IMR-90 (cell line): ENCODE measurements at regions not wholly inside any gene's neighbourhood (a gene's known extent, or its start where the extent isn't known, plus 50 kb on each side); places are given as distances from the start of the nearest gene placed in this dataset.

Experiments
- ATAC-seq: fragments of 200-7000 bp; cut with Tn5 transposase; 2 replicates; pipeline ENCODE4 v1.9.1; 2020; ENCODE audit warnings: low read depth, mild to moderate bottlenecking, moderate library complexity
- BruUV-seq: library from RNA; stranded (reverse); fragments of 400-500 nt; replicated peaks from 2 replicates; lab custom pipeline; 2021; lab: Mats Ljungman, UMichigan
- CTCF ChIA-PET: fragments of 300-600 bp; formaldehyde crosslinking; extraction: SDS; loops from one replicate; lab custom pipeline; 2021; ENCODE audit warnings: antibody characterized with exemption; lab: Yijun Ruan, JAX
- POLR2A ChIA-PET: fragments of 300-600 bp; sonication (Branson Sonifier 250); formaldehyde crosslinking; loops from one replicate; lab custom pipeline; 2022; ENCODE audit warnings: antibody characterized with exemption; ENCODE audit not compliant: unreplicated experiment; lab: Charles Lee
- DNase-seq: peaks from one replicate; pipeline ENCODE4 v3.0.0; 2013
- H2AFZ ChIP-seq: replicated peaks from 2 replicates; pipeline ENCODE3; 2013; ENCODE audit warnings: low read length, mild to moderate bottlenecking; ENCODE audit not compliant: poor library complexity
- H2AK5ac ChIP-seq: 2 replicates; pipeline ENCODE4 v1.6.1; 2013; ENCODE audit warnings: low read depth, low read length, inconsistent platforms
- H2AK9ac ChIP-seq: replicated peaks from 2 replicates; pipeline ENCODE3; 2013; ENCODE audit warnings: mild to moderate bottlenecking, low read depth, low read length, moderate library complexity; ENCODE audit not compliant: poor library complexity
- H2BK120ac ChIP-seq: 2 replicates; pipeline ENCODE4 v1.6.1; 2013; ENCODE audit warnings: low read depth, low read length, inconsistent platforms
- H2BK15ac ChIP-seq: 3 replicates; pipeline ENCODE4 v1.6.1; 2013; ENCODE audit warnings: low read depth, low read length, inconsistent platforms
- H2BK20ac ChIP-seq: 2 replicates; pipeline ENCODE4 v1.6.1; 2013; ENCODE audit warnings: low read depth, mild to moderate bottlenecking, inconsistent platforms, low read length, moderate library complexity
- H2BK5ac ChIP-seq: 2 replicates; pipeline ENCODE4 v1.6.1; 2013; ENCODE audit warnings: mild to moderate bottlenecking, low read depth, low read length, inconsistent platforms; ENCODE audit not compliant: poor library complexity, severe bottlenecking
- H3K14ac ChIP-seq: replicated peaks from 2 replicates; pipeline ENCODE4 v1.6.1; 2013; ENCODE audit warnings: low read depth, low read length, inconsistent platforms
- H3K18ac ChIP-seq: 2 replicates; pipeline ENCODE4 v1.6.1; 2013; ENCODE audit warnings: low read depth, low read length, control low read depth
- H3K23ac ChIP-seq: 2 replicates; pipeline ENCODE4 v1.6.1; 2013; ENCODE audit warnings: low read depth, low read length, inconsistent platforms
- H3K27ac ChIP-seq: 2 replicates; pipeline ENCODE4 v1.5.1; 2013; ENCODE audit warnings: mild to moderate bottlenecking, control low read depth, low read length; ENCODE audit not compliant: insufficient read depth
- H3K27me3 ChIP-seq: 2 replicates; pipeline ENCODE4 v1.6.1; 2013; ENCODE audit warnings: low read length; ENCODE audit not compliant: control insufficient read depth, insufficient read depth
- H3K36me3 ChIP-seq: 2 replicates; pipeline ENCODE4 v1.6.1; 2013; ENCODE audit warnings: low read length, mixed read lengths; ENCODE audit not compliant: control insufficient read depth, insufficient read depth
- H3K4ac ChIP-seq: 2 replicates; pipeline ENCODE4 v1.6.1; 2013; ENCODE audit warnings: low read depth, low read length, inconsistent platforms
- H3K4me1 ChIP-seq: 2 replicates; pipeline ENCODE4 v1.6.1; 2013; ENCODE audit warnings: low read length, mixed read lengths; ENCODE audit not compliant: control insufficient read depth, insufficient read depth
- H3K4me2 ChIP-seq: 2 replicates; pipeline ENCODE4 v1.6.1; 2013; ENCODE audit warnings: low read depth, mild to moderate bottlenecking, control low read depth, low read length, moderate library complexity
- H3K4me3 ChIP-seq: 2 replicates; pipeline ENCODE4 v1.5.1; 2013; ENCODE audit warnings: low read depth, mild to moderate bottlenecking, control low read depth, low read length, moderate library complexity; ENCODE audit not compliant: insufficient read depth
- H3K56ac ChIP-seq: 2 replicates; pipeline ENCODE4 v1.6.1; 2013; ENCODE audit warnings: low read length, inconsistent platforms; ENCODE audit not compliant: insufficient read depth; ENCODE audit errors: extremely low read depth
- H3K79me1 ChIP-seq, 2 experiments: 2 replicates each; pipeline ENCODE4 v1.6.1; 2013; ENCODE audit warnings: low read length in 2 of 2, inconsistent platforms in 1 of 2, low read depth in 1 of 2
- H3K9ac ChIP-seq: 2 replicates; pipeline ENCODE4 v1.6.1; 2013; ENCODE audit warnings: low read depth, low read length, control low read depth
- H3K9me1 ChIP-seq: 2 replicates; pipeline ENCODE4 v1.6.1; 2013; ENCODE audit warnings: low read length, inconsistent platforms; ENCODE audit not compliant: insufficient read depth
- H3K9me3 ChIP-seq: 2 replicates; pipeline ENCODE4 v1.6.1; 2013; ENCODE audit warnings: low read length; ENCODE audit not compliant: control insufficient read depth, insufficient read depth
- H4K20me1 ChIP-seq: 2 replicates; pipeline ENCODE4 v1.6.1; 2013; ENCODE audit warnings: low read length, inconsistent platforms; ENCODE audit not compliant: insufficient read depth
- H4K5ac ChIP-seq: 2 replicates; pipeline ENCODE4 v1.6.1; 2013; ENCODE audit warnings: mild to moderate bottlenecking, low read depth, low read length, control low read depth
- H4K8ac ChIP-seq, 2 experiments: 2 replicates each; pipeline ENCODE4 v1.6.1; 2013; ENCODE audit warnings: low read depth in 2 of 2, low read length in 2 of 2, control low read depth in 1 of 2, inconsistent platforms in 1 of 2
- H4K91ac ChIP-seq: 2 replicates; pipeline ENCODE4 v1.6.1; 2013; ENCODE audit warnings: low read depth, low read length, inconsistent platforms; ENCODE audit not compliant: insufficient read depth
- BHLHE40 ChIP-seq: fragments of 150-350 bp; IDR thresholded peaks from 2 replicates; pipeline ENCODE4 v1.6.1; 2016; ENCODE audit warnings: mild to moderate bottlenecking, low read depth, low read length
- CEBPB ChIP-seq: IDR thresholded peaks from 2 replicates; pipeline ENCODE4 v1.6.1; 2012; ENCODE audit warnings: low read depth, low read length, improper control_type of control experiment
- CHD1 ChIP-seq: IDR thresholded peaks from 2 replicates; pipeline ENCODE4 v1.6.1; 2012; ENCODE audit warnings: low read depth, low read length, improper control_type of control experiment
- CTCF ChIP-seq: conservative IDR thresholded peaks from 2 replicates; pipeline ENCODE4 v1.5.1; 2012; ENCODE audit warnings: mild to moderate bottlenecking, low read depth, low read length, improper control_type of control experiment
- ELK1 ChIP-seq: fragments of 150-350 bp; IDR thresholded peaks from 2 replicates; pipeline ENCODE4 v1.6.1; 2016; ENCODE audit warnings: low read depth, mild to moderate bottlenecking, low read length, moderate library complexity, borderline replicate concordance
- FOS ChIP-seq: fragments of 150-350 bp; IDR thresholded peaks from 2 replicates; pipeline ENCODE4 v1.6.1; 2016; ENCODE audit warnings: low read depth, low read length
- MAFK ChIP-seq: IDR thresholded peaks from 2 replicates; pipeline ENCODE4 v1.6.1; 2012; ENCODE audit warnings: low read depth, low read length, improper control_type of control experiment
- MAZ ChIP-seq: IDR thresholded peaks from 2 replicates; pipeline ENCODE4 v1.6.1; 2012; ENCODE audit warnings: low read depth, mild to moderate bottlenecking, low read length, improper control_type of control experiment, moderate library complexity, borderline replicate concordance
- MXI1 ChIP-seq: IDR thresholded peaks from 2 replicates; pipeline ENCODE4 v1.6.1; 2012; ENCODE audit warnings: low read depth, mild to moderate bottlenecking, low read length, moderate library complexity, borderline replicate concordance
- NFE2L2 ChIP-seq: fragments of 150-350 bp; IDR thresholded peaks from 2 replicates; pipeline ENCODE4 v1.6.1; 2016; ENCODE audit warnings: low read depth, mild to moderate bottlenecking, low read length
- POLR2A ChIP-seq: IDR thresholded peaks from 2 replicates; pipeline ENCODE4 v1.6.1; 2012; ENCODE audit warnings: mild to moderate bottlenecking, low read depth, low read length
- RAD21 ChIP-seq: IDR thresholded peaks from 2 replicates; pipeline ENCODE4 v1.6.1; 2012; ENCODE audit warnings: low read length, improper control_type of control experiment
- RCOR1 ChIP-seq: IDR thresholded peaks from 2 replicates; pipeline ENCODE4 v1.6.1; 2012; ENCODE audit warnings: mild to moderate bottlenecking, low read length, improper control_type of control experiment; ENCODE audit not compliant: insufficient replicate concordance
- RFX5 ChIP-seq: IDR thresholded peaks from 2 replicates; pipeline ENCODE4 v1.8.0; 2012; ENCODE audit warnings: low read depth, mild to moderate bottlenecking, low read length, moderate library complexity
- SMC3 ChIP-seq: fragments of 150-350 bp; IDR thresholded peaks from 2 replicates; pipeline ENCODE4 v1.6.1; 2016; ENCODE audit warnings: low read depth, mild to moderate bottlenecking, antibody characterized with exemption, low read length, moderate library complexity
- USF2 ChIP-seq: fragments of 150-350 bp; IDR thresholded peaks from 2 replicates; pipeline ENCODE4 v1.6.1; 2017; ENCODE audit warnings: mild to moderate bottlenecking, antibody characterized with exemption, low read length, low read depth
- WGBS, 2 experiments: methylation state at CpG; one replicate each; pipeline versions ENCODE4 v1.1.5 to v1.1.7; 2013; ENCODE audit warnings: missing lambda C conversion rate in 2 of 2; ENCODE audit not compliant: insufficient read length in 1 of 2; ENCODE audit errors: extremely low coverage in 2 of 2; 5-methylcytosine and 5-hydroxymethylcytosine counted together
- dilution Hi-C: fragments of 300-500 bp; cut with HindIII; formaldehyde crosslinking; loops from one replicate; pipeline ENCODE4 v1.14.3; 2018; ENCODE audit warnings: low sequenced_read_pairs; ENCODE audit not compliant: unreplicated experiment
- in situ Hi-C: fragments of 300-500 bp; cut with MboI; formaldehyde crosslinking; loops from 3 replicates; pipeline ENCODE4 v1.14.3; 2019; ENCODE audit warnings: low sequenced_read_pairs, inconsistent platforms, mixed read lengths
- intact Hi-C: fragments of 100-400 bp; cut with micrococcal nuclease; formaldehyde crosslinking; loops from 2 replicates; pipeline ENCODE4 v1.10.0; 2022

GRCh38 chr6:118410001-118410400 is 138.1 kb upstream of the PLN start:
- H3K9me1 ChIP-seq = no peaks in the 10 kb centered on the region
- TF ChIP-seq POLR2A (no peak), MAFK (no peak), RFX5 (no peak), CTCF (no peak), MXI1 (no peak), SMC3 (no peak), BHLHE40 (no peak), CHD1 (no peak), MAZ (no peak), USF2 (no peak), CEBPB (no peak), ELK1 (no peak), RCOR1 (no peak), NFE2L2 (no peak), RAD21 (no peak), FOS (no peak)
- H3K9me3 ChIP-seq = no peaks in the 10 kb centered on the region
- no peak overlapping the region for H3K23ac ChIP-seq
- H3K18ac ChIP-seq = no peak overlapping the region
- in situ Hi-C loops (no loop called here), dilution Hi-C loops (no loop called here), intact Hi-C loops (no loop called here)
- ChIA-PET CTCF (no interaction called here), POLR2A (no interaction called here)
- no peak for ATAC-seq
- no peaks in the 10 kb centered on the region for H3K4me1 ChIP-seq
- no TSS peak for BruUV-seq
- H3K4me3 ChIP-seq = no peak overlapping the region
- no peak overlapping the region for H2BK120ac ChIP-seq
- no peak overlapping the region for H3K4ac ChIP-seq
- H3K9ac ChIP-seq = no peak overlapping the region
- H2BK15ac ChIP-seq = no peak overlapping the region
- no peaks in the 10 kb centered on the region for H3K27me3 ChIP-seq
- no peak overlapping the region for H3K56ac ChIP-seq
- H3K4me2 ChIP-seq = no peak overlapping the region
- H3K27ac ChIP-seq = no peak overlapping the region
- H2BK20ac ChIP-seq = no peak overlapping the region
- no peak overlapping the region for H2BK5ac ChIP-seq
- no peak for DNase-seq
- H4K20me1 ChIP-seq = no peaks in the 10 kb centered on the region
- no peak overlapping the region for H4K8ac ChIP-seq
- H3K79me1 ChIP-seq = no peaks in the 10 kb centered on the region
- WGBS, 2 experiments = no CpG with 5 or more reads among the region's 2 CpGs
- no peak overlapping the region for H4K91ac ChIP-seq
- H4K5ac ChIP-seq = no peak overlapping the region
- no peak overlapping the region for H3K14ac ChIP-seq
- H3K36me3 ChIP-seq = no peaks in the 10 kb centered on the region
- no peak overlapping the region for H2AK5ac ChIP-seq
- no peak overlapping the region for H2AK9ac ChIP-seq
- H2AFZ ChIP-seq = no peak overlapping the region
